Glutamatergic neuron (in vitro differentiated cells): ENCODE measurements at regions not wholly inside any gene's neighbourhood (a gene's known extent, or its start where the extent isn't known, plus 50 kb on each side); places are given as distances from the start of the nearest gene placed in this dataset.

Experiments
- DNase-seq: peaks from one replicate; pipeline ENCODE4 v3.0.0; 2022
- H3K27ac Mint-ChIP-seq: one replicate; pipeline ENCODE4 v1.8.0; 2020; ENCODE audit warnings: mild to moderate bottlenecking, mixed read lengths, inconsistent platforms; ENCODE audit not compliant: unreplicated experiment
- H3K27me3 Mint-ChIP-seq: one replicate; pipeline ENCODE4 v1.8.0; 2020; ENCODE audit warnings: mild to moderate bottlenecking, moderate library complexity, mixed read lengths, inconsistent platforms; ENCODE audit not compliant: unreplicated experiment
- H3K36me3 Mint-ChIP-seq: one replicate; pipeline ENCODE4 v1.8.0; 2020; ENCODE audit warnings: mild to moderate bottlenecking, mixed read lengths, inconsistent platforms; ENCODE audit not compliant: unreplicated experiment
- H3K4me1 Mint-ChIP-seq: one replicate; pipeline ENCODE4 v1.8.0; 2020; ENCODE audit warnings: mild to moderate bottlenecking, low read depth, mixed read lengths, inconsistent platforms; ENCODE audit not compliant: unreplicated experiment
- H3K4me3 Mint-ChIP-seq: one replicate; pipeline ENCODE4 v1.8.0; 2020; ENCODE audit warnings: mild to moderate bottlenecking, mixed read lengths, inconsistent platforms; ENCODE audit not compliant: unreplicated experiment
- H3K9me3 Mint-ChIP-seq: one replicate; pipeline ENCODE4 v1.8.0; 2020; ENCODE audit warnings: mild to moderate bottlenecking, moderate library complexity, mixed read lengths, inconsistent platforms; ENCODE audit not compliant: unreplicated experiment
- TF ChIP-seq, protein P1 (sequence below): fragments of 200-600 bp; sonication (generic); IDR thresholded peaks from one replicate; pipeline ENCODE4 v1.5.0; 2021; ENCODE audit not compliant: partially characterized antibody, unreplicated experiment

DNA sequence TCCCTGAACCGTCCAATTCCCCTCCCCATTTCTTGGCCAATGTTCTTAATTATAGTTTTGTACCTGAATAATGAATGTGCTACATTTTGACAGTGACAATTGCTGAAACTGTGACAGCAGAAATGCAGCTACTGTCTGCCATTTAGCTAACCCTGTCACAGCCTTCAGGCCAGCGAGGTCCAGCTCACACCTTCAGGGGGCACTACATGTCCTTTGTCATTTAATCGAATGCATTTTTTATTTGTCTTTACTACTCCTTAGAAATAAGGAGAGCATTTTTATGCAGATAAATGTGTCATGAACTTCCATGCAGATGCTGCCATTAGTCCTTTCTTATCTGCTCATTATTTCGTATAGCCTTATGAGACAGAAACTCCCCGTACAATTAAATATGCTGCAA, 159.9 kb downstream of the MZT1 start:
- Mint-ChIP-seq H3K27ac (no peak overlapping the region), H3K27me3 (no peaks in the 10 kb centered on the region), H3K9me3 (no peaks in the 10 kb centered on the region), H3K36me3 (no peaks in the 10 kb centered on the region), H3K4me3 (no peak overlapping the region), H3K4me1 (peaks cover 6% of the 10 kb centered on the region)
- TF ChIP-seq, protein P1, sequence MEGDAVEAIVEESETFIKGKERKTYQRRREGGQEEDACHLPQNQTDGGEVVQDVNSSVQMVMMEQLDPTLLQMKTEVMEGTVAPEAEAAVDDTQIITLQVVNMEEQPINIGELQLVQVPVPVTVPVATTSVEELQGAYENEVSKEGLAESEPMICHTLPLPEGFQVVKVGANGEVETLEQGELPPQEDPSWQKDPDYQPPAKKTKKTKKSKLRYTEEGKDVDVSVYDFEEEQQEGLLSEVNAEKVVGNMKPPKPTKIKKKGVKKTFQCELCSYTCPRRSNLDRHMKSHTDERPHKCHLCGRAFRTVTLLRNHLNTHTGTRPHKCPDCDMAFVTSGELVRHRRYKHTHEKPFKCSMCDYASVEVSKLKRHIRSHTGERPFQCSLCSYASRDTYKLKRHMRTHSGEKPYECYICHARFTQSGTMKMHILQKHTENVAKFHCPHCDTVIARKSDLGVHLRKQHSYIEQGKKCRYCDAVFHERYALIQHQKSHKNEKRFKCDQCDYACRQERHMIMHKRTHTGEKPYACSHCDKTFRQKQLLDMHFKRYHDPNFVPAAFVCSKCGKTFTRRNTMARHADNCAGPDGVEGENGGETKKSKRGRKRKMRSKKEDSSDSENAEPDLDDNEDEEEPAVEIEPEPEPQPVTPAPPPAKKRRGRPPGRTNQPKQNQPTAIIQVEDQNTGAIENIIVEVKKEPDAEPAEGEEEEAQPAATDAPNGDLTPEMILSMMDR = no peak
- no peak for DNase-seq

DNA sequence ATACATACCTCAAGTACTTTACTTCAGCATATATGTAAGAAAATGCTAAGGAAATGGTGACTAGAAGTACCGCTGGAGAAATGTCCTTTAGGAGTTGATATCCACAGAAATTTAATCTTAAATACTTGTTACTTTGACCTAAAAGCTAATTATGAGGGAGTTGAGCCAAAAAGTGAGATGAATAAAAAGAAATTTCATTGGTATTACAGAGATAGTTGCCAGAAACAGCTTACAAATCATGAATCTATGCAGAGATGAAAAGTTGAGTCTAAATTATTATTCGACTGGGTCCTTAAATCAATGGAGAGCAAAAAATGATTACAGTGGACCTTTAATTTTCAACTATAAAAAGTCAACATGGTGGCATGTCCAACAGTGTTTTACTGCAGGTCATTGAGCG, 160.9 kb downstream of the MZT1 start:
- Mint-ChIP-seq H3K4me1 (peaks cover 4% of the 10 kb centered on the region), H3K9me3 (no peaks in the 10 kb centered on the region), H3K4me3 (no peak overlapping the region), H3K27ac (no peak overlapping the region), H3K27me3 (no peaks in the 10 kb centered on the region), H3K36me3 (no peaks in the 10 kb centered on the region)
- TF ChIP-seq, protein P1 = no peak
- DNase-seq = no peak

DNA sequence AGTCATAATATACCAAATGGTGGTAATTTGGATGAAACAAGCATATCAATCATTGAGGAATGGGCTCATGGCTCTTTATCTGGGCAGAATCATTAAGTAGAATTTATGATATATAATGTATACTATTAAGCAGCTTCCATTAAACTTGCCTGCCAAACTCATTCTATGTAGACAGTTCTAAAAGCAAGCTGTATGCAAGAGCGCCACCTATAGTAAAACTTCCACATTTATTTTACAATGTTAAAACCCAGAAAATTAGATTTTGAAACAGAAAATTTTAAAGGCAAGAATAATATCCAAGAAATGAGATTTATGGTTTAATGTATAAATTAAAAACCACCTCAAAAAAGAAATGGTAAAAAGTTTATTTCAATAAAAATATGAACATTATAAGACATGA, 161.5 kb downstream of the MZT1 start:
- no peaks in the 10 kb centered on the region for H3K27me3 Mint-ChIP-seq
- H3K27ac Mint-ChIP-seq = no peak overlapping the region
- no peak overlapping the region for H3K4me3 Mint-ChIP-seq
- no peaks in the 10 kb centered on the region for H3K9me3 Mint-ChIP-seq
- TF ChIP-seq, protein P1 = peak; percentile 81
- no peak for DNase-seq
- no peaks in the 10 kb centered on the region for H3K4me1 Mint-ChIP-seq
- no peaks in the 10 kb centered on the region for H3K36me3 Mint-ChIP-seq

DNA sequence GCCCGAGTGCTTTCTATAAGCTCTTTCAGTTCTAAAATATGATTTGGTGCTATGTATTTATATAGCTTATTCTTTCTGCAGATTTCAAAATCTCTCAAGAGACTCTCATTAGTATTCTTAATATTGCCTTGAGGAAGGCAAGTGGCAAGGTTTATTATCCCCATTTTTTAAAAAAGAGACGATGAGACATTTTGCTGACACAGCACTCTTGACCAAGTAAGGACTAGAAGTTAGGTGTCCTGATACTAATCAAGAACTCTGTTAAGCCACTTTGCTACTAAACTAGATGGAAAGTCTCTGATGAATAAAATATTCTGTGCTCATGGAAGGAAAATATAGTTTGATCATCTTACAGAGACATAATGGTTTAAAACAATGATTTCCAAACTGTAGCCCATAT, 164.7 kb downstream of the MZT1 start:
- Mint-ChIP-seq H3K4me3 (no peak overlapping the region), H3K4me1 (no peaks in the 10 kb centered on the region)

DNA sequence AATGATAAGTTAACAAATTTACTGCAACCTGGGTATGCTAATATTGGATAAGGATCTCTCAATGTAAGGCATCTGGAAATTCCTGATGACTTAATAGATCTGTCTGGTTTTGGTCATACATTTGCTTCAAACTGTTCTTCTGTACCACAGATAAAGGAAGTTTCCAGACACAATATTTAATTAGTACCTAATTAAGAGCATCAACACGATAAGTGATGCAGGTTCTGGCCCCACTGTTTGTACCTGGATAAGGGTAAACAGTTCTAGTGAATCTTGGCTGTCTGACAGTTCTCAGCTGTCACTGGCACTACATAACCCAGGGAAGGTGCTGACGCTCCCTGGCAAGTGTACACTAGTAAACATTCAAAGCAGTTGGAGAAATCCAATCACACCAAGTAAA, 165.6 kb downstream of the MZT1 start:
- TF ChIP-seq, protein P1 = no peak

More for the DNA sequence above, 164.7 kb downstream of the MZT1 start:
- no peaks in the 10 kb centered on the region for H3K27me3 Mint-ChIP-seq
- DNase-seq = no peak
- TF ChIP-seq, protein P1 = no peak
- no peaks in the 10 kb centered on the region for H3K9me3 Mint-ChIP-seq
- no peak overlapping the region for H3K27ac Mint-ChIP-seq
- no peaks in the 10 kb centered on the region for H3K36me3 Mint-ChIP-seq

More for the DNA sequence above, 165.6 kb downstream of the MZT1 start:
- Mint-ChIP-seq H3K36me3 (no peaks in the 10 kb centered on the region), H3K27me3 (no peaks in the 10 kb centered on the region), H3K4me1 (no peaks in the 10 kb centered on the region), H3K27ac (no peak overlapping the region), H3K4me3 (no peak overlapping the region), H3K9me3 (no peaks in the 10 kb centered on the region)
- DNase-seq = no peak
